K562 (cell line): ENCODE measurements at regions not wholly inside any gene's neighbourhood (a gene's known extent, or its start where the extent isn't known, plus 50 kb on each side); places are given as distances from the start of the nearest gene placed in this dataset.

Experiments used
- CBX8 ChIP-seq: fragments of 200-600 bp; sonication (generic); IDR thresholded peaks from 2 replicates; pipeline ENCODE4 v1.6.1; 2012; ENCODE audit warnings: borderline replicate concordance, mixed run types, low read depth, mild to moderate bottlenecking, moderate library complexity, mixed read lengths, low read length, control low read depth, inconsistent platforms; ENCODE audit not compliant: poor library complexity, severe bottlenecking; ENCODE audit errors: extremely low read depth
- CEBPB ChIP-seq: fragments of 450-650 bp; IDR thresholded peaks from 2 replicates; pipeline ENCODE4 v1.6.1; 2016; ENCODE audit warnings: missing genetic modification characterization, missing compliant biosample characterization
- HBP1 ChIP-seq: fragments of 450-650 bp; formaldehyde crosslinking; IDR thresholded peaks from 2 replicates; pipeline ENCODE4 v1.4.0; 2022; ENCODE audit warnings: missing genetic modification characterization
- KDM1A ChIP-seq, 2 experiments: fragments of 450-650 bp; IDR thresholded peaks; 2 replicates each; pipeline ENCODE4 v1.6.1; 2016; ENCODE audit warnings: mild to moderate bottlenecking in 2 of 2
- KLF16 ChIP-seq: IDR thresholded peaks from 2 replicates; pipeline ENCODE4 v1.6.1; 2016; ENCODE audit warnings: antibody characterized with exemption
- MYNN ChIP-seq, 2 experiments: sonication (generic); formaldehyde crosslinking in 1 of 2; IDR thresholded peaks; 2 replicates each; pipeline versions ENCODE4 v1.5.0 to v1.6.1; 2016 to 2020; ENCODE audit warnings: antibody characterized with exemption in 1 of 2, missing genetic modification reagents in 1 of 2
- NFIX ChIP-seq: fragments of 250-450 bp; sonication (Bioruptor Pico); IDR thresholded peaks from 2 replicates; pipeline ENCODE4 v1.4.0; 2020; ENCODE audit warnings: low read depth, mild to moderate bottlenecking, moderate library complexity
- PHF8 ChIP-seq: fragments of 200-600 bp; sonication (generic); IDR thresholded peaks from 2 replicates; pipeline ENCODE4 v1.6.1; 2012; ENCODE audit warnings: mixed run types, mild to moderate bottlenecking, inconsistent platforms, low read length, moderate library complexity, borderline replicate concordance
- POLR2AphosphoS2 ChIP-seq: IDR thresholded peaks from 2 replicates; pipeline ENCODE4 v1.6.1; 2012; ENCODE audit warnings: low read length, improper control_type of control experiment
- ZNF778 ChIP-seq: fragments of 450-650 bp; formaldehyde crosslinking; IDR thresholded peaks from 2 replicates; pipeline ENCODE4 v1.4.0; 2020; ENCODE audit warnings: mild to moderate bottlenecking, moderate library complexity
- ZZZ3 ChIP-seq: fragments of 450-650 bp; IDR thresholded peaks from 2 replicates; pipeline ENCODE4 v1.6.1; 2016; ENCODE audit warnings: antibody characterized with exemption, mild to moderate bottlenecking, moderate library complexity

GRCh38 chr2:103868396-103868795, 985.5 kb upstream of the POU3F3 start:
- TF ChIP-seq ZZZ3 (no peak), KDM1A (IDR thresholded peaks at IDR 0.05) (no peak), HBP1 (CRISPR knock-in tag) (no peak), CBX8 (no peak), KLF16 (no peak), CEBPB (tag) (no peak), ZNF778 (no peak), POLR2AphosphoS2 (no peak), NFIX (CRISPR knock-in tag) (no peak), MYNN (IDR thresholded peaks at IDR 0.05) (no peak), MYNN (CRISPR knock-in tag; IDR thresholded peaks at IDR 0.05) (no peak), PHF8 (no peak)
